NCI-H146 treated with DMSO at 0.1 percent for 48 hours (cell line): ENCODE measurements at regions not wholly inside any gene's neighbourhood (a gene's known extent, or its start where the extent isn't known, plus 50 kb on each side); places are given as distances from the start of the nearest gene placed in this dataset.
A peak's percentile ranks its signal among the peaks of the same experiment; 100 is the strongest.

Experiments
- DNase-seq: peaks from one replicate; lab custom pipeline; 2025; ENCODE audit not compliant: unreplicated experiment; lab: John Stamatoyannopoulos, UW

GRCh38 chr2:41869542-41870264 is 178.1 kb upstream of the PKDCC start:
- DNase-seq, result no peak

- no peak for DNase-seq
Measured at GRCh38 chr2:41870265-41870585, 177.6 kb upstream of the PKDCC start.

GRCh38 chr2:41871080-41871479 is 176.7 kb upstream of the PKDCC start:
- DNase-seq, result no peak

GRCh38 chr2:41872646-41873045 is 175.2 kb upstream of the PKDCC start:
- no peak for DNase-seq

GRCh38 chr2:41873102-41874031 is 174.5 kb upstream of the PKDCC start:
- no peak for DNase-seq

GRCh38 chr2:41877114-41877678 is 170.6 kb upstream of the PKDCC start:
- DNase-seq, result peak; percentile 71

- DNase-seq, result no peak
Measured at GRCh38 chr2:41878056-41878455, 169.8 kb upstream of the PKDCC start.

GRCh38 chr2:41878716-41879234 is 169.0 kb upstream of the PKDCC start:
- DNase-seq, result no peak

- peak; percentile 62 for DNase-seq
Measured at GRCh38 chr2:41879235-41879916, 168.4 kb upstream of the PKDCC start.

GRCh38 chr2:41880561-41881243 is 167.1 kb upstream of the PKDCC start:
- no peak for DNase-seq

- no peak for DNase-seq
Measured at GRCh38 chr2:41881249-41881648, 166.6 kb upstream of the PKDCC start.

GRCh38 chr2:41884718-41885117 is 163.1 kb upstream of the PKDCC start:
- no peak for DNase-seq

- DNase-seq, result no peak
Measured at GRCh38 chr2:41886145-41886664, 161.6 kb upstream of the PKDCC start.

- DNase-seq, result no peak
Measured at GRCh38 chr2:41886757-41887156, 161.1 kb upstream of the PKDCC start.

GRCh38 chr2:41890341-41890740 is 157.5 kb upstream of the PKDCC start:
- no peak for DNase-seq

GRCh38 chr2:41892476-41892875 is 155.3 kb upstream of the PKDCC start:
- DNase-seq, result no peak

- DNase-seq, result no peak
Measured at GRCh38 chr2:41894563-41895333, 153.1 kb upstream of the PKDCC start.

- no peak for DNase-seq
Measured at GRCh38 chr2:41895334-41895664, 152.5 kb upstream of the PKDCC start.

- DNase-seq, result no peak
Measured at GRCh38 chr2:41896186-41896846, 151.5 kb upstream of the PKDCC start.
